ENCODE measurements at regions not wholly inside any gene's neighbourhood (a gene's known extent, or its start where the extent isn't known, plus 50 kb on each side); places are given as distances from the start of the nearest gene placed in this dataset.

DNA sequence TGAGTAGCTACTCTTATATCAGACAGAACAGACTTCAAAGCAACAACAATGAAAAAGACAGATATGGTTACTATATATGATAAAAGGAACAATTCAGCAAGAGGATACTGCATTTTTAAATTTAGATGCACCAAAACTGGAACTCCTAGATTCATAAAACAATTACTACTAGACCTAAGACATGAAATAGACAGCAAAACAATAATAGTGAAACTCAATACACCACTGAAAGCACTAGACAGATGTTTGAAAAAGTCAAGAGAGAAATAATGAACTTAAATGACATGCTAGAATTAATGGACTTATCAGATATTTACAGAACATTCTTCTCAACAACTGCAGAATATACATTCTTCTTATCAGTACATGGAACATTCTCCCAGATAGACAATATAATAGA is 99.5 kb upstream of the ITM2A start:
- TF ChIP-seq CTCF (conservative IDR thresholded peaks at IDR 0.05 in 1 of 2, IDR thresholded peaks at IDR 0.05 in 1 of 2; ENCODE audit: extremely low read depth in 1 of 2, insufficient read depth in 1 of 2, low read depth in 1 of 2, low read length in 2 of 2), result no peak
- TF ChIP-seq EZH2 (IDR thresholded peaks at IDR 0.05; ENCODE audit: borderline replicate concordance, low read length), result no peak
